GM18867 (cell line): ENCODE measurements at regions not wholly inside any gene's neighbourhood (a gene's known extent, or its start where the extent isn't known, plus 50 kb on each side); places are given as distances from the start of the nearest gene placed in this dataset.

Experiments
- ATAC-seq: cut with Tn5 transposase; IDR thresholded peaks from one replicate; pipeline ENCODE4 v1.9.1; 2021; ENCODE audit warnings: mild to moderate bottlenecking, moderate library complexity; ENCODE audit not compliant: unreplicated experiment

DNA sequence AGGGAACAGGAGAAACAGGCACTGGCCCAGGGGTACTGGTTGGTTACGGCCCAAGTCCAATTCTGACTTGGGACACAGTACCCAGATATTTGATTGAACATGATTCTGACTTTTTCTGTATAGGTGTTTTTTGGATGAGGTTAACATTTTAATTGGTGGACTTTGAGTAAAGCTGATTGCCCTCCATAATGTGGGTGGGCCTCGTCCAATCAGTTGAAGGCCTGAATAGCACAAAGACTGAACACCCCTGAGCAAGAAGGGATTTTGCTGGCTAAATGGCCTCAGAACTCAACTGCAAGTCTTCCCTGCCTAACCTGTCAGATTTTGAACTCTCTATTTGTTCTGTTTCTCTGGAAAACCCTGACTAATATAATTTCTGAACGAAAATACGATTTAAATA, 222.6 kb downstream of the TEX36 start:
- ATAC-seq, result no peak

GRCh38 chr10:125457406-125457805, 225.6 kb downstream of the TEX36 start:
- no peak for ATAC-seq

- no peak for ATAC-seq
Measured at GRCh38 chr10:125455855-125456254, 227.1 kb downstream of the TEX36 start.

DNA sequence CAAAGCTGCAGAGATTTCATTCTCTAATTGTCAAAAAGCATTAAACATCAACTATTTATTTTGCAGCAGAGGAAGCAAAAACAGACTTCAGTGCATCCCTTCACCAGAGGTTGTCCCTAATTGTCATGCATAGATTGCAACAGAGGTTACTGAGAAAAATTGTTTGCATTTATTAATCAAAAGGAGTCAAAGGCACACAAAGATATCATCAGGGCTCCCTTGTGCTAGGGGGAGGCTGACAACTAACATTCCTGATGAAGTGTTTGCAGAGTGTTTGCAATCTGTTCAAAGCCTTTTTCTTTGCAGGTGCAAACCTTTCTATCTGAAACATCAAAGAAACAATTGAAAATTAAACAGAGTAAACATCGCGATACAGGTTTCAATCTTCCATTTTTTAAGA, 227.5 kb downstream of the TEX36 start:
- ATAC-seq, result no peak

DNA sequence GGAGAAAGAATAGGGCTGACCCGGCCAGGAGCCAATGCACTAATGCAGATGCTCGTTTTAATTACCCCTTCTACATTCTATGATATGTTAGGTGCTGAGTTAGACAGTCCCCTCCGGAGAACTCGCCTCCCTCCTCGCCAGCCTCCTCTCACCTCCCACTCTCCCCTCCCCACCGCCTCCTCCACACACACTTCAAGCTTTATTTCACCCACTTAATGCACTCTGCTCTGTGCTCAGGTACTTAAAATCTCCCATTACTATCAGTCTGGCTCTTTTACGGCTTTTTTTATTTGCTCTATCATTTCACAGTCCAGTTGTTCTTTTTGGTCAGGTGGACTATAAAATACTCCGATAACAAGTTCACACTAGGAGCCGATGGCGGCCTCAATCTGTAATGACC, 231.6 kb downstream of the TEX36 start:
- ATAC-seq, result no peak

DNA sequence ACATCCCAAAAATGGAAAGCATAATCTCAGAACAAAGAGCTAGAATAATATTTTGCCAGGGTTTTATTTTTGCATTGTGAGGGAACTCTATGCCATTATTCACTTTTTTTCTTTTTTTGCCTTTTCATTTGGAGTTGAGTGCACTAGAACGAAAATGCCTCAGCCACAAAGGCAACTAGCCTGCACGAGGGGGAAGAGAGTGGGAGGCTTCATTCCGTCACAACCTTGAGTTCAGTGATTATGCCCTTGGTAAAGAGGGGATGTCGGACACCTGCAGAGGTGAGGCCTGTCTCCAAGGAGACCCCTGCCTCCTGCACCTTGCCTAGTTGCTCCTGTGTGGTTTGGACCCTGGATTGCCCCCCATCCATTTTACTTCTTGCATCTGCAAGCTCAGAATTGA, 232.7 kb downstream of the TEX36 start:
- no peak for ATAC-seq

DNA sequence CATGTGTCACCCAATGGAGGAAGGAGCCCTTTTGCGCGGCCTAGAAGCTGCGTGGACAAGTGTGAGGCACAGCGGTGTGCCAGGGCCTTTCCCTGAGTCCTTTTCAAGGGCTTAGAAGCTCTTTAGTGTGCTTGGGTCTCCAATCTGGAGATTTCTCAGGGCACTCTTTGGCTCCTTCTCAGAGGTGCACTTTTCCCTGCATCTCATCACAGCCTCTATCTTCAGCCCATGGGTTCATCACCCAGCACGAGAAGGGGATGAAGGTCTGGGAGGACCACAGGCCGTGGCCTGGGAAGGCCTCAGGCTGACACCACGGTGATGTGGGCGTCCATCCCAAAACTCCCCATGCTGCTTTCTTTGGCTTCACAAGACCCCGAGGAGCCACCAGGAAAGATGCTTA, 233.4 kb downstream of the TEX36 start:
- ATAC-seq, result no peak

- ATAC-seq, result no peak
Measured at GRCh38 chr10:125448596-125448995, 234.4 kb downstream of the TEX36 start.

DNA sequence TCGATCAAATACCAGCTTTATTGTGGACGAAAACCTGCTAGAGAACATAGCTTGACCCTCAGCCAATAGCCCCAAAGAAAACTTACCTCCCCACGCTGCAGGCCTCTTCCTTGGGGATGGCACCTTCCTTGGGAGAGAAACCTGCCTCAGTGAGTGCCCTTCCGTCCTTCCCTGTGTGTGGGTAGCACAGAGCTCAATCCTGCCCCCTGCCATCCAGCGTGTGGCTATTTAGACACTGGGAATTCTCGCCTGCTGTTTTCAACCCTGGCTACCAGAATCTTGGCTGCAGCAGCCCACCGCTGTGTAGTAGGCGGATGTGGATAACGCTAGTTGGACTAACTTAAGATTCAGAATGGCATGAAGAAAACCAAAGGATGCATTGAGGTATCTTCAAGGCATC, 238.2 kb downstream of the TEX36 start:
- no peak for ATAC-seq

GRCh38 chr10:125442856-125443540, 240.0 kb downstream of the TEX36 start:
- no peak for ATAC-seq

GRCh38 chr10:125441151-125441550, 241.8 kb downstream of the TEX36 start:
- ATAC-seq, result no peak

DNA sequence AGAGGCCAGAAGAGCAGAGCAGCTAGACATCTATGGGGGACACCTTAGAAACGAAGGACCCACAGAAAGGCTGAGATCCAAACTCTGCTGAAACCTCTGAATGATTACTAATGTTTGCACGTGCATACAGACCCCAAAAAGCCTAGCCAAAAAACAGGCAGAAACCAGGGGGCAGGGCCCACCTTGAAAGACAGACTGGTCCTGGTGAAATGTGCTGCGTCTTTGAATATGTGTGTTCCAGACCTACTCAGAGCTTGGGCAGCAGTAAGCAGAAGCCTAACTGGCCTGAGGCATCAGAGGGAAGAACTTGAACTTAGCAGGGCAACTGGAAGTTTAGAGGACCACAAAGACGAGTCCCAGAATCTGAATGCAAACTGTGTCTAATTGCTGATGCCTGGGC, 251.8 kb downstream of the TEX36 start:
- ATAC-seq, result no peak

GRCh38 chr10:125428054-125428453, 254.9 kb downstream of the TEX36 start:
- ATAC-seq, result no peak

DNA sequence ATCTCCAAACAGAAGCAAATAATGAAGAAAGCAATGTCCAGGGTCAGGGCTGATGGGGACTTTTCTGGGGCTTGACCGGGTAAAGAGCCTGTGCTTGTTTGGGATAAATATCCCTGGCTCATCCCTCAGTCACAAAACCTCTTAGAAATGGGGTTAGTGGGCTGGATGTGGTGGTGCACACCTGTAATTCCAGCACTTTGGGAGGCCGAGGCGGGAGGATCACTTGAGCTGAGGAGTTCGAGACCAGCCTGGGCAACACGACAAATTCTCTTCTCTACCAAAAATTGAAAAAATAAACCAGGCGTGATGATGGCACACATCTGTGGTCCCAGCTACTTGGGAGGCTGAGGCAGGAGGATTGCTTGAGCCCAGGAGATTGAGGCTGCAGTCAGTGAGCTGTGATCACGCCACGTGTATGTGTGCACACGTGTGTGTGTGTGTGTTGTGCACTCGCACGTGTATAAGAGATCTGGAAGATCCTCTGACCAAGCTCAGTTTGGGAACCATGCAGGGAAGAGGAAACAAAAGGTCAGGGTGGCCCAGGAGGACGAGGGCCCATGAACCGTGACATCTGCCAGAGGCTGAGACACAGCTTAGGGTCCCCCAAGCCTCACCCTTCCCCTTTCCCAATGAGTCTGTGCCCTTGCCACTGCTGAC, 258.6 kb downstream of the TEX36 start:
- no peak for ATAC-seq

- no peak for ATAC-seq
Measured at GRCh38 chr10:125423569-125423968, 259.4 kb downstream of the TEX36 start.

- ATAC-seq, result no peak
Measured at GRCh38 chr10:125419831-125420230, 259.5 kb upstream of the CTBP2 start.

GRCh38 chr10:125419146-125419545, 258.8 kb upstream of the CTBP2 start:
- no peak for ATAC-seq

GRCh38 chr10:125417605-125418004, 257.2 kb upstream of the CTBP2 start:
- ATAC-seq, result no peak

DNA sequence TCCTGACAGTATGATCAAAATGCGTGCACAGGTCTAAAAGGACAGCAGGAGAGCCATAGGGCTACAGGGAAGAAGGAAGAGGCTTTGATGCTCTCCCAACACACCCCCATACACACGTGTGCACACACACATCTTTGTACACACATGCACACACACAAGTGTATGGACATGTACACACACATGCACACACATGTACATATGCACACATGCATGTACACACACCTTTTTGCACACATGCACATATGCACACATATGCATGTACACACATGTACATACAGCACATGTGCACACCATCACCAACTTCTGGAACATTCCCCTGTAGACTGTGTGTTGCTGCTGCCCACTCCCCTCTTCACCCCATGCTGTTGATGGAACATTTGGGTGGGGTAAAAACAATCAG, 255.6 kb upstream of the CTBP2 start:
- no peak for ATAC-seq

DNA sequence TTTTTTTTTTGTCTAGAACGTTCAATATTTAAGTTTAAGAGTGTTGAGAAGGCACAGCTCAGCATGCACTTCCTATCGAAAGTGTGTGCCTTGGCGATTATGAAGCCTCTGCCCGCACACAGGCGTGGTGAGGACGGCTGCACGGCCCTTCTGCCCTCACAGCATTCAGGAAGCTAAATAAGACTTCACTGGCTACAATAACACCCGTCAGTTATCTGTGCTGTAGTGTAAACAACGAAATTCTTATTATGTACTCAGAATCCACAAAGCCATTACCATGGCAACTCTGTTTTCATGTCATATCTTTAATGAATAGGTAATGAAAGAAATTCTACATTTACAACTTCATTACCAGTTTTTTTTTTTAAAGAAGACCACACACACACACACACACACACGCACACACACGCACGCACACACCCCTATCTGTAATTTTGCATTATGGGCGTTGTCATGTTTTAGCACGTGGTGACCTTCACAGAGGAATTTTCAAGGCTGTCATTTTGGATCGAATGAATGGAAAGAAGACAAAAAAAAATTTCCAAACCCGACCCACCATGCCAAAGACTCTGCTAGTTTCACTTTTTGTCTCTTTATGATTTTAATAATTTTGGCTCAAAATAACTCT, 254.8 kb upstream of the CTBP2 start:
- no peak for ATAC-seq

GRCh38 chr10:125411724-125412123, 251.4 kb upstream of the CTBP2 start:
- no peak for ATAC-seq

DNA sequence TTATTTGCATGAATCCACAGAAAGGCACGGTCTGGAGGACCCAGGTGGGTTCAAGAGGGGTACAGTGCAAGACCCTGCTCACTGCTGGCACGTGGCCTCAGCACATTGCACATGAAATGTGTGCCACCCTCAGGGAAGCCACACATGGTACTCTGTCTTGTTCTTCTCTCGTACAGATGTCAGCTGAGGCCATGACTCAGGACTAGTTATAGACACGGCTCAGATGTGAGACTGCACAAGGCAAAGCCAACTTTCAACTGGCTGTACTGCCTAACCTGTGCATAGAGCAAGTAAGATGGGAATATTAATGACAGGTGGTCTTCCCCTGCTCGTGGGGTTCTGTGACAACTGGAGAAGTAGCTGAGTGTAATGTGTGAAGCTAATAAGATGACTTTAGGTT, 249.4 kb upstream of the CTBP2 start:
- no peak for ATAC-seq
